Activated T-cell treated with anti-CD3 and anti-CD28 coated beads, Interleukin-2, amount 50 U/mL, for 72 hours (primary cell): ENCODE measurements at regions not wholly inside any gene's neighbourhood (a gene's known extent, or its start where the extent isn't known, plus 50 kb on each side); places are given as distances from the start of the nearest gene placed in this dataset.

Source experiments
- ATAC-seq, 2 donors: fragments of 150-1000 bp; cut with Tn5 transposase; replicated peaks in 1 of 2; 2 replicates each; pipeline ENCODE4 v1.10.0; 2021; ENCODE audit warnings: moderate library complexity in 2 of 2, mild to moderate bottlenecking in 1 of 2
- DNase-seq, 2 donors: peaks; one replicate each; pipeline ENCODE4 v3.0.0; 2021 to 2022; ENCODE audit warnings: mixed read lengths in 1 of 2
- H3K27ac Mint-ChIP-seq: one replicate; pipeline ENCODE4 v1.8.0; 2022; ENCODE audit warnings: mild to moderate bottlenecking, moderate library complexity, mixed read lengths
- H3K27me3 Mint-ChIP-seq: one replicate; pipeline ENCODE4 v1.8.0; 2022; ENCODE audit warnings: low read depth, mixed read lengths
- H3K36me3 Mint-ChIP-seq, 2 donors: one replicate each; pipeline ENCODE4 v1.8.0; 2022; ENCODE audit warnings: mixed read lengths in 2 of 2, mild to moderate bottlenecking in 1 of 2; ENCODE audit not compliant: insufficient read depth in 2 of 2
- H3K4me1 Mint-ChIP-seq: one replicate; pipeline ENCODE4 v1.8.0; 2022; ENCODE audit warnings: low read depth, mixed read lengths
- H3K4me3 Mint-ChIP-seq, 2 donors: one replicate each; pipeline ENCODE4 v1.8.0; 2022; ENCODE audit warnings: mild to moderate bottlenecking in 2 of 2, mixed read lengths in 2 of 2, moderate library complexity in 2 of 2
- H3K9me3 Mint-ChIP-seq, 2 donors: one replicate each; pipeline ENCODE4 v1.8.0; 2022; ENCODE audit warnings: mixed read lengths in 2 of 2

GRCh38 chr5:96288166-96288844, 144.7 kb downstream of the PCSK1 start:
- Mint-ChIP-seq H3K27me3 (peaks cover 65% of the 10 kb centered on the region), H3K36me3 (peaks cover 4 to 5% of the 10 kb centered on the region in 2 donors), H3K4me3 (no peak overlapping the region), H3K4me1 (peaks cover 15% of the 10 kb centered on the region), H3K27ac (no peak overlapping the region), H3K9me3 (peaks cover 1 to 4% of the 10 kb centered on the region in 2 donors)
- peak in 1 of 2 donors; percentile 53 for ATAC-seq
- DNase-seq: no peak

- ATAC-seq: no peak
- Mint-ChIP-seq H3K27me3 (peaks cover 60% of the 10 kb centered on the region), H3K36me3 (peaks cover 4 to 5% of the 10 kb centered on the region in 2 donors), H3K27ac (no peak overlapping the region), H3K9me3 (peaks cover 1 to 4% of the 10 kb centered on the region in 2 donors), H3K4me1 (peaks cover 15% of the 10 kb centered on the region), H3K4me3 (no peak overlapping the region)
- no peak for DNase-seq
Observed at GRCh38 chr5:96287136-96287535, 145.9 kb downstream of the PCSK1 start.

GRCh38 chr5:96285823-96286222, 147.2 kb downstream of the PCSK1 start:
- H3K9me3 Mint-ChIP-seq: peaks cover 0 to 4% of the 10 kb centered on the region in 2 donors
- ATAC-seq (no peak), DNase-seq (no peak)
- H3K36me3 Mint-ChIP-seq: peaks cover 4 to 5% of the 10 kb centered on the region in 2 donors
- H3K4me3 Mint-ChIP-seq: no peak overlapping the region
- H3K27me3 Mint-ChIP-seq: peaks cover 62% of the 10 kb centered on the region
- peaks cover 24% of the 10 kb centered on the region for H3K4me1 Mint-ChIP-seq
- no peak overlapping the region for H3K27ac Mint-ChIP-seq

- peaks cover 4 to 5% of the 10 kb centered on the region in 2 donors for H3K36me3 Mint-ChIP-seq
- no peak for ATAC-seq
- H3K4me1 Mint-ChIP-seq: peaks cover 33% of the 10 kb centered on the region
- H3K27ac Mint-ChIP-seq: no peak overlapping the region
- H3K9me3 Mint-ChIP-seq: peaks cover 0 to 4% of the 10 kb centered on the region in 2 donors
- peaks cover 60% of the 10 kb centered on the region for H3K27me3 Mint-ChIP-seq
- no peak overlapping the region for H3K4me3 Mint-ChIP-seq
- no peak for DNase-seq
Observed at GRCh38 chr5:96284727-96285389, 148.2 kb downstream of the PCSK1 start.

- DNase-seq (no peak), ATAC-seq (no peak)
- Mint-ChIP-seq H3K4me1 (peaks cover 36% of the 10 kb centered on the region), H3K36me3 (no peaks in the 10 kb centered on the region), H3K4me3 (no peak overlapping the region), H3K9me3 (no peaks in the 10 kb centered on the region), H3K27ac (no peak overlapping the region), H3K27me3 (peaks cover 60% of the 10 kb centered on the region)
Observed at GRCh38 chr5:96283589-96283988, 149.5 kb downstream of the PCSK1 start.

GRCh38 chr5:96282020-96282419, 151.0 kb downstream of the PCSK1 start:
- H3K27me3 Mint-ChIP-seq: peaks cover 57% of the 10 kb centered on the region
- ATAC-seq (no peak), DNase-seq (no peak)
- no peaks in the 10 kb centered on the region for H3K9me3 Mint-ChIP-seq
- no peak overlapping the region for H3K4me3 Mint-ChIP-seq
- H3K27ac Mint-ChIP-seq: no peak overlapping the region
- H3K36me3 Mint-ChIP-seq: peaks cover 0 to 2% of the 10 kb centered on the region in 2 donors
- peaks cover 36% of the 10 kb centered on the region for H3K4me1 Mint-ChIP-seq

- Mint-ChIP-seq H3K9me3 (no peaks in the 10 kb centered on the region), H3K27ac (peak overlapping the region; percentile 89), H3K27me3 (peaks cover 49% of the 10 kb centered on the region), H3K36me3 (peaks cover 0 to 2% of the 10 kb centered on the region in 2 donors), H3K4me3 (peak overlapping the region; percentile 9 to 86), H3K4me1 (peaks cover 36% of the 10 kb centered on the region)
- DNase-seq (no peak), ATAC-seq (peak; percentile 18 to 39)
Observed at GRCh38 chr5:96280946-96281393, 152.1 kb downstream of the PCSK1 start.

GRCh38 chr5:96279801-96280542, 153.1 kb downstream of the PCSK1 start:
- H3K36me3 Mint-ChIP-seq: peaks cover 0 to 2% of the 10 kb centered on the region in 2 donors
- peaks cover 50% of the 10 kb centered on the region for H3K27me3 Mint-ChIP-seq
- DNase-seq (peak; percentile 23 to 43), ATAC-seq (peak; percentile 93 to 94)
- H3K9me3 Mint-ChIP-seq: no peaks in the 10 kb centered on the region
- peaks cover 36% of the 10 kb centered on the region for H3K4me1 Mint-ChIP-seq
- peak overlapping the region; percentile 89 for H3K27ac Mint-ChIP-seq
- H3K4me3 Mint-ChIP-seq: peak overlapping the region; percentile 9 to 86

GRCh38 chr5:96278981-96279380, 154.1 kb downstream of the PCSK1 start:
- Mint-ChIP-seq H3K27ac (no peak overlapping the region), H3K4me1 (peaks cover 28% of the 10 kb centered on the region), H3K4me3 (no peak overlapping the region), H3K27me3 (peaks cover 48% of the 10 kb centered on the region), H3K36me3 (peaks cover 0 to 2% of the 10 kb centered on the region in 2 donors), H3K9me3 (no peaks in the 10 kb centered on the region)
- DNase-seq (no peak), ATAC-seq (no peak)

GRCh38 chr5:96275051-96275450, 158.0 kb downstream of the PCSK1 start:
- Mint-ChIP-seq H3K4me3 (no peak overlapping the region), H3K36me3 (peaks cover 0 to 2% of the 10 kb centered on the region in 2 donors), H3K4me1 (peaks cover 12% of the 10 kb centered on the region), H3K27ac (no peak overlapping the region), H3K27me3 (peaks cover 46% of the 10 kb centered on the region), H3K9me3 (peaks cover 1 to 2% of the 10 kb centered on the region in 2 donors)
- DNase-seq (no peak), ATAC-seq (no peak)

- DNase-seq (no peak), ATAC-seq (no peak)
- no peaks in the 10 kb centered on the region for H3K4me1 Mint-ChIP-seq
- H3K4me3 Mint-ChIP-seq: no peak overlapping the region
- H3K9me3 Mint-ChIP-seq: peaks cover 5 to 14% of the 10 kb centered on the region in 2 donors
- peaks cover 30% of the 10 kb centered on the region for H3K27me3 Mint-ChIP-seq
- peaks cover 7 to 11% of the 10 kb centered on the region in 2 donors for H3K36me3 Mint-ChIP-seq
- H3K27ac Mint-ChIP-seq: no peak overlapping the region
Observed at GRCh38 chr5:96265487-96265886, 167.6 kb downstream of the PCSK1 start.

- Mint-ChIP-seq H3K27ac (no peak overlapping the region), H3K9me3 (peaks cover 5 to 10% of the 10 kb centered on the region in 2 donors), H3K36me3 (peaks cover 7 to 11% of the 10 kb centered on the region in 2 donors), H3K4me1 (peaks cover 5% of the 10 kb centered on the region), H3K4me3 (no peak overlapping the region), H3K27me3 (peaks cover 41% of the 10 kb centered on the region)
- DNase-seq (no peak), ATAC-seq (no peak)
Observed at GRCh38 chr5:96264047-96264446, 169.0 kb downstream of the PCSK1 start.

GRCh38 chr5:96262105-96262504, 170.9 kb downstream of the PCSK1 start:
- no peak for ATAC-seq
- no peak overlapping the region for H3K27ac Mint-ChIP-seq
- peaks cover 7 to 8% of the 10 kb centered on the region in 2 donors for H3K36me3 Mint-ChIP-seq
- DNase-seq: no peak
- H3K9me3 Mint-ChIP-seq: peaks cover 3 to 8% of the 10 kb centered on the region in 2 donors
- H3K27me3 Mint-ChIP-seq: peaks cover 46% of the 10 kb centered on the region
- H3K4me1 Mint-ChIP-seq: peaks cover 23% of the 10 kb centered on the region
- H3K4me3 Mint-ChIP-seq: no peak overlapping the region
